Thyroid gland (tissue), 4 donors: ENCODE measurements at regions not wholly inside any gene's neighbourhood (a gene's known extent, or its start where the extent isn't known, plus 50 kb on each side); places are given as distances from the start of the nearest gene placed in this dataset.

ENCODE experiments used
- DNase-seq, 2 donors: peaks; one replicate each; pipeline ENCODE4 v3.0.0-alpha.2; 2019
- H3K27ac ChIP-seq, 3 donors: fragments of 200-600 bp; sonication (generic); 1 replicate in 2 of 3; 2 replicates in 1 of 3; pipeline ENCODE4 v1.5.1; 2016 to 2019; ENCODE audit warnings: mild to moderate bottlenecking in 1 of 3, moderate library complexity in 1 of 3
- H3K27me3 ChIP-seq: fragments of 200-600 bp; sonication (generic); one replicate; pipeline ENCODE4 v1.5.1; 2019
- H3K36me3 ChIP-seq, 2 donors: fragments of 200-600 bp; sonication (generic); one replicate each; pipeline ENCODE4 v1.5.1; 2016 to 2019
- H3K4me1 ChIP-seq, 2 donors: fragments of 200-600 bp; sonication (generic); one replicate each; pipeline ENCODE4 v1.5.1; 2017 to 2019
- H3K4me3 ChIP-seq, 3 donors: fragments of 200-600 bp; sonication (generic); replicated peaks in 1 of 3; 1 replicate in 2 of 3; 2 replicates in 1 of 3; pipeline ENCODE4 v1.5.1; 2016; ENCODE audit warnings: mild to moderate bottlenecking in 1 of 3
- H3K9me3 ChIP-seq: fragments of 200-600 bp; sonication (generic); one replicate; pipeline ENCODE4 v1.5.1; 2017
- POLR2A ChIP-seq, 2 donors: fragments of 450-650 bp; IDR thresholded peaks; one replicate each; pipeline ENCODE4 v1.6.1; 2017; ENCODE audit warnings: antibody characterized with exemption in 2 of 2, mild to moderate bottlenecking in 2 of 2, moderate library complexity in 1 of 2
- WGBS, 2 donors: methylation state at CpG; one replicate each; pipeline ENCODE4 v1.1.5; 2017; 5-methylcytosine and 5-hydroxymethylcytosine counted together
- intact Hi-C: fragments of 100-400 bp; cut with DNase I; formaldehyde crosslinking; loops from one replicate; pipeline ENCODE4 v1.15.1; 2023
- TF ChIP-seq, protein P1 (sequence below), 6 experiments: fragments of 200-600 bp in 3 of 6; fragments of 450-650 bp in 3 of 6; sonication (generic) in 3 of 6; IDR thresholded peaks; one replicate each; pipeline ENCODE4 v1.5.1; 2016 to 2019; ENCODE audit warnings: antibody characterized with exemption in 6 of 6, mild to moderate bottlenecking in 2 of 6, inconsistent platforms in 1 of 6, moderate library complexity in 1 of 6

DNA sequence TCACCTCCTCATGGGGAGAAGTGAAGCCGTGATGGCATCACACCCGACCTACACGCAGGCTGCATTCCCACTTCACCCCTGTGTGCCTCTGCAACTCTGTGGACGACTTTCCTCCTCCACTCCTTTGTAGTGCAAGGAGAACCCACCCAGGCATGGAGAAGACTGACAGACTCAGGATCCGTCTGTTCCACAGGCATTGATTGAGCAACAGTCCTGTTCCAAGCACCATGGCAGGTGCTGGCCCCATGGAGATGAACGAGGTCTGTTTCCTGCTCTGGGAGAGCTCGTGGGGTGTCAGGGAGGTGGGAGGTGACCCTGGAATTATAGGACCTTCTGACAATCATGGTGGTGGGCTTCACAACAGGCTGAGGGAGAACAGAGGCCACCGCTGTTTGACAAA, 284.7 kb upstream of the HDAC4 start:
- H3K4me3 ChIP-seq = no peak overlapping the region
- no peaks in the 10 kb centered on the region for H3K4me1 ChIP-seq
- no peaks in the 10 kb centered on the region for H3K9me3 ChIP-seq
- 57 to 79% methylated on average over 8 of the region's 8 CpGs for WGBS, 2 donors
- no peak for TF ChIP-seq POLR2A (IDR thresholded peaks at IDR 0.05)
- TF ChIP-seq, protein P1, sequence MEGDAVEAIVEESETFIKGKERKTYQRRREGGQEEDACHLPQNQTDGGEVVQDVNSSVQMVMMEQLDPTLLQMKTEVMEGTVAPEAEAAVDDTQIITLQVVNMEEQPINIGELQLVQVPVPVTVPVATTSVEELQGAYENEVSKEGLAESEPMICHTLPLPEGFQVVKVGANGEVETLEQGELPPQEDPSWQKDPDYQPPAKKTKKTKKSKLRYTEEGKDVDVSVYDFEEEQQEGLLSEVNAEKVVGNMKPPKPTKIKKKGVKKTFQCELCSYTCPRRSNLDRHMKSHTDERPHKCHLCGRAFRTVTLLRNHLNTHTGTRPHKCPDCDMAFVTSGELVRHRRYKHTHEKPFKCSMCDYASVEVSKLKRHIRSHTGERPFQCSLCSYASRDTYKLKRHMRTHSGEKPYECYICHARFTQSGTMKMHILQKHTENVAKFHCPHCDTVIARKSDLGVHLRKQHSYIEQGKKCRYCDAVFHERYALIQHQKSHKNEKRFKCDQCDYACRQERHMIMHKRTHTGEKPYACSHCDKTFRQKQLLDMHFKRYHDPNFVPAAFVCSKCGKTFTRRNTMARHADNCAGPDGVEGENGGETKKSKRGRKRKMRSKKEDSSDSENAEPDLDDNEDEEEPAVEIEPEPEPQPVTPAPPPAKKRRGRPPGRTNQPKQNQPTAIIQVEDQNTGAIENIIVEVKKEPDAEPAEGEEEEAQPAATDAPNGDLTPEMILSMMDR (IDR thresholded peaks at IDR 0.05) = no peak
- no peak overlapping the region for H3K27ac ChIP-seq
- no peaks in the 10 kb centered on the region for H3K36me3 ChIP-seq
- intact Hi-C loops = no loop called here
- no peaks in the 10 kb centered on the region for H3K27me3 ChIP-seq
- DNase-seq = no peak

DNA sequence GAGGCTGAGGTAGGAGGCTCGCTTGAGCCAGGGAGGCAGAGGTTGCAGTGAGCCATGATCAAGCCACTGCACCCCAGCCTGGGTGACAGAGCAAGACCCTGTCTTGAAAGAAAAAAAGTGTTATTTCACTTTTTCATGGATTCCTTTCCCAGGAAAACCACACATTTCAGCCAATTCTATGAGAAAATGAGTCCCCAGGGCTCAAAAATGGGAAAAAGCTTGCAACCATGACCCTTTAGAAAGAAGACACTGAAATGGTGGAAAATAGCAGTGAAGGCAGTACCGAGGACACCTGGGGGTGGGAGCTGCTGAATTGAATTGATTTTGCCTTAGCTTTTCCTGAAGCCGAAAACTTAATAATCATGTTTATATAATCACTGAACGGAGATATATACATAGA, 284.2 kb upstream of the HDAC4 start:
- TF ChIP-seq, protein P1 (IDR thresholded peaks at IDR 0.05) = no peak
- no peak for TF ChIP-seq POLR2A (IDR thresholded peaks at IDR 0.05)
- 85 to 90% methylated on average over 4 of the region's 4 CpGs for WGBS, 2 donors
- H3K27me3 ChIP-seq = no peaks in the 10 kb centered on the region
- H3K9me3 ChIP-seq = no peaks in the 10 kb centered on the region
- intact Hi-C loops = no loop called here
- no peak overlapping the region for H3K4me3 ChIP-seq
- H3K36me3 ChIP-seq = no peaks in the 10 kb centered on the region
- no peaks in the 10 kb centered on the region for H3K4me1 ChIP-seq
- DNase-seq = no peak
- H3K27ac ChIP-seq = no peak overlapping the region

DNA sequence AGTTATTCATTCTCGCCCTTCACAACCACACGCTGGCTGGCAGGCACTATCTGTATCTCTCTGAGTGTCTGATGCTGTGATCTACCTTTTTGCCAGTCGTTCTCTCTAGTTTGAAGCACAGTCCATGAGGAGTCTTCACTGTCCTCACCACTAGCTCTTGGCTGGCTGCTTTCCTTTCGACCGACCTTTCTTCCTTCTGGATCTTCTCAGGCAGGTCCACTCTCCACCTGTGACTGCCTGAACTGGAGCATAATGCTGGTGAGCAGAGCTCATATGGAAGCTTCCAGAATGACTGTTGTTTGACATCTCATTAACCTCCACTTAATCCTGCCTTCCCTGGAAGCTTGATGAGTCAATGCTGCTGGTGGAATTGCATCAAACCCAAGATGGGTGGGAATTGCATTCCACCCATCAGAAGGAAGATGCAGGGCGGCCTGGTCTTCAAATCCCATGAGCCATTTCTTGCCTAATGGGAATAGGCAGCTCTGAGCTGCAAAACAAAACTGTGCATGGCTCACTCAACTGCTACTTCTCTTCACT, 283.5 kb upstream of the HDAC4 start:
- H3K9me3 ChIP-seq = no peaks in the 10 kb centered on the region
- no peaks in the 10 kb centered on the region for H3K4me1 ChIP-seq
- no peak for DNase-seq
- no peak overlapping the region for H3K4me3 ChIP-seq
- H3K36me3 ChIP-seq = no peaks in the 10 kb centered on the region
- H3K27ac ChIP-seq = no peak overlapping the region
- H3K27me3 ChIP-seq = no peaks in the 10 kb centered on the region
- intact Hi-C loops = no loop called here
- TF ChIP-seq POLR2A (IDR thresholded peaks at IDR 0.05) = no peak
- TF ChIP-seq, protein P1 (IDR thresholded peaks at IDR 0.05) = no peak
- 90 to 94% methylated on average over 6 of the region's 6 CpGs for WGBS, 2 donors

DNA sequence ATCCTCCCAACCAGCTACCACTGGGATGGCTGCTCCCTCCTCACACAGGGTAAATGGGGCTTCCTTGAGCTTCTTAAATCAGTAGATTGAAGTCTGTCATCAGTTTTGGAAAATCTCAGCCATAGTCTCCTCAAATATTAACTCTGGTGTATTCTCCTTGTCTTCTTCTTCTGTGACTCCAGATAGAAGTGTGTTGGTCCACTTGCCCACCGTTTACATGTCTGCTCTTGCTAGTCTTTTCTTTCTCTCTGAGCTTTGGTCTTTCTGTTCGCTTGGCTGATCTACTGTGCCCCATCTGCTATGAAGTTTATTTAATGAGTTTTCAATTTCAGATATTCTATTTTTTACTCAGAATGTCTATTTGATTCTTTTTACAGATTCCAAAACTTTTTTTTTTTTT, 281.7 kb upstream of the HDAC4 start:
- TF ChIP-seq POLR2A (IDR thresholded peaks at IDR 0.05) = no peak
- TF ChIP-seq, protein P1 (IDR thresholded peaks at IDR 0.05) = no peak
- H3K27me3 ChIP-seq = no peaks in the 10 kb centered on the region
- H3K4me1 ChIP-seq = no peaks in the 10 kb centered on the region
- H3K27ac ChIP-seq = no peak overlapping the region
- H3K36me3 ChIP-seq = no peaks in the 10 kb centered on the region
- DNase-seq = no peak
- 91% methylated on average over 2 of the region's 2 CpGs for WGBS, 2 donors
- intact Hi-C loops = no loop called here
- no peaks in the 10 kb centered on the region for H3K9me3 ChIP-seq
- H3K4me3 ChIP-seq = no peak overlapping the region

DNA sequence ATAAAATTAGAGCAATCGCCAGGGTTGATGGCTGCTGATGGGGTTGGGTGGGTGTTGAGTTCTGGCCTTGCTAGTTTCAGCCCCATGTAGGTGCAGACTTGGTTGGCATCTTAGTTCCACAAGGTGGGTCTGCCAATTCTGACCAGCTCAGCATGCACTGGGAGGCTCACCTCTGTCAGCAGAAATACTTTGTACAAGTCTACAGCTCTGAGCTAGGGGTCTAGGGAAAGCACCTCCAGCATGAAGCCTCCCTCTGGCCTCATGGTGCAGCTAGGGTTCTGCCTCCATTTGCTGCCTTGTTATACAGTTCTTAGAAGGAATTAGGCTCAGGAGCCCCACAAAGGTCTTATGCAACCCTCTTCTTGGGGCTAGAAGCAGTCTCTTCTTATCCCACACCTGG, 278.9 kb upstream of the HDAC4 start:
- DNase-seq = no peak
- Histone ChIP-seq H3K4me1 (no peaks in the 10 kb centered on the region), H3K27ac (no peak overlapping the region), H3K9me3 (no peaks in the 10 kb centered on the region), H3K36me3 (no peaks in the 10 kb centered on the region), H3K27me3 (no peaks in the 10 kb centered on the region), H3K4me3 (no peak overlapping the region)
- TF ChIP-seq, protein P1 (IDR thresholded peaks at IDR 0.05) = no peak
- no peak for TF ChIP-seq POLR2A (IDR thresholded peaks at IDR 0.05)
- intact Hi-C loops = no loop called here
- 85 to 93% methylated on average over 1 of the region's 1 CpG for WGBS, 2 donors
